Adrenal gland (tissue), 5 donors: ENCODE measurements at regions not wholly inside any gene's neighbourhood (a gene's known extent, or its start where the extent isn't known, plus 50 kb on each side); places are given as distances from the start of the nearest gene placed in this dataset.

Experiments
- CTCF ChIP-seq, 6 experiments: fragments of 450-650 bp in 4 of 6; fragments of 200-600 bp in 2 of 6; sonication (generic) in 1 of 6; IDR thresholded peaks; 1 replicate in 5 of 6; 2 replicates in 1 of 6; pipeline versions ENCODE4 v1.5.1 to v1.8.0; 2016 to 2021; ENCODE audit warnings: antibody characterized with exemption in 6 of 6, mild to moderate bottlenecking in 2 of 6, moderate library complexity in 1 of 6
- POLR2A ChIP-seq, 2 donors: fragments of 450-650 bp; IDR thresholded peaks; one replicate each; pipeline ENCODE4 v1.6.1; 2017; ENCODE audit warnings: antibody characterized with exemption in 2 of 2, mild to moderate bottlenecking in 2 of 2, moderate library complexity in 1 of 2
- donor health status: DM: no; HTN: no; CAD: no.

GRCh38 chr2:5504756-5505155 is 187.4 kb upstream of the SOX11 start:
- TF ChIP-seq CTCF (IDR thresholded peaks at IDR 0.05) (no peak), POLR2A (IDR thresholded peaks at IDR 0.05) (no peak)
